Kidney capillary endothelial cell (primary cell): ENCODE measurements at regions not wholly inside any gene's neighbourhood (a gene's known extent, or its start where the extent isn't known, plus 50 kb on each side); places are given as distances from the start of the nearest gene placed in this dataset.

Experiments
- DNase-seq: peaks from one replicate; pipeline ENCODE4 v3.0.0-alpha.2; 2018; ENCODE audit warnings: low spot score

DNA sequence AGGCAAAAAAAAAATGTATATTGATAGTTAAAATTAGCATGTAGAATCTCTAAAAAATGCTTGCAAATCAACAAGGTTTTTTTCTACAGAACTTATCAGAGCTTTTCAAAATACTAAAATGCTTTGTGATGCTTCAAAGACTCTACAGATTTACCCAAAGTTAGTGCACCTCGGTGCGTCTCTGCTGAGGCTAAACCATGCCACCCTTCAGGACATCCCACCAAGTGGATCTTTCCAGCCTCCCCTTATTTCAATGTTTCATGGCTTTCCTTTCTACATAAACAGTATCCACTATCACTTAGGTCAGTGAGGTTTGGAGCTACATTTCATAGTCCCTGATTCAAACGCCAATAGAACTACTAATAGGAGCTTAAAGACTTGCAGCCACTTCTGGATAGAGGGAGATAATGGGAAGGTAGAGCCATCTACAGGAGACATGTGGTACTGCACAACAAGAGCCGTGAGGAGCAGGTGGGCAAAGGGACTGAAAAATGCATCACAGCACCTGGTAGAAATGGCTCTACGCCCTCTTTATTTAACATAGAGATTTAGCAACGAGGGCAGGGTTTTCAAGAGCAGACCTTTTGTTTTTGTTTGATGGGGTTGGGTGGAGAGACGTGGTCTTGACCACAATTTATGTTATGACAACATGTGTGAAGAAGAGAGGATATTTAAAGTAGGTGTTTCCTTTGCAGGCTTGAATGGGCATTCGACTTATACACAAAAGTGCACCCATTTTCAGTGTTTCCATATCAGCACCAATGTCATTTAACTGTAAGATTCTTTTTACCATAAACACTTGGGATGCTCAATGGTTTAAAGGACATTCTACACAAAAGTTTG is 56.1 kb upstream of the SLC35G4 start:
- peak; percentile 54 for DNase-seq

DNA sequence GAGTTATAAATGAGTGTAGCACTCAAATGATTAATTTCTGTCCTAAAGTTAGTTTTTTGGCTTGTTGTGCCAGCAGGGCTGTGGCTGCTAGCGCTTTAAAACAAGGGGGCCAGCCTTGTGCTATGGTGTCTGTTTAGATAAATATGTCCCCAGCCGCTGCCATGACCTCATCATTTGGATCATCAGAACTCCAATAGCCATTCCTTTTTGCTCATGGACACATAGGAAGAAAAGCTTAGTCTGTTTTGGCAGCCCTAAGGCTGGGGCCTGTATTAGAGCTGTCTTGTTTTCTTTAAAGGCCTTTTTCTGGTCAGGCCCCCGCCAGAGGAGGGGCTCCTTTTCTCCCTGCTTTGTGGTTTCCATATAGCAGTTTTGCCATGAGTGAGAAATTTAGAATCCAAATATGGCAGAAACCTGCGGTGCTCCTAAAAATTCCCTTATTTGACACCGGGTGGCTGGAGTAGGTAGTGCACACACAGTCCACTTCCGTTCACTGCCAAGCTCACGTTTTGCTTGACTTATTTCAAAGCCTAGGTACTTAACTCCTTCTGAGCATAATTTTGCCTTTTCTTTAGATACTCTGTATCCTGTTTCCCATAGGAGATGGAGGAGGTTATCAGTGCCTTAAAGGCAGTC is 60.4 kb upstream of the SLC35G4 start:
- no peak for DNase-seq

DNA sequence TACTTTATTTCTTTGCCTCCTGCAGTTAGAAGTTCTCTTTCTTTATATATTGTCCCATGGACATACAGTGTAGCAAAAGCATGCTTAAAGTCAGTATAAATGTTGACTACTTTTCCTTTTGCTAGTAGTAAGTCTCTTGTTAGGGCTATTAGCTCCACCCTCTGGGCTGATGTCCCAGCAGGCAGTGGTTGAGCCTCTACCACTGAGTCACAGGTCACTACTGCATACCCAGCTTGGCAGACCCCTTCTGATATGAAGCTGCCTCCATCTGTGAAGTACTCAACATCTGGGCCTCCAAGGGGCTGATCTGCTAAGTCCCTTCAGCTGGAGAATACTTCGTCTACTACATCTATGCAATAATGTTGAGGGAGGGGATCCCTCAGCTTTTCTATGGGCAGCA is 61.0 kb upstream of the SLC35G4 start:
- DNase-seq, result no peak

DNA sequence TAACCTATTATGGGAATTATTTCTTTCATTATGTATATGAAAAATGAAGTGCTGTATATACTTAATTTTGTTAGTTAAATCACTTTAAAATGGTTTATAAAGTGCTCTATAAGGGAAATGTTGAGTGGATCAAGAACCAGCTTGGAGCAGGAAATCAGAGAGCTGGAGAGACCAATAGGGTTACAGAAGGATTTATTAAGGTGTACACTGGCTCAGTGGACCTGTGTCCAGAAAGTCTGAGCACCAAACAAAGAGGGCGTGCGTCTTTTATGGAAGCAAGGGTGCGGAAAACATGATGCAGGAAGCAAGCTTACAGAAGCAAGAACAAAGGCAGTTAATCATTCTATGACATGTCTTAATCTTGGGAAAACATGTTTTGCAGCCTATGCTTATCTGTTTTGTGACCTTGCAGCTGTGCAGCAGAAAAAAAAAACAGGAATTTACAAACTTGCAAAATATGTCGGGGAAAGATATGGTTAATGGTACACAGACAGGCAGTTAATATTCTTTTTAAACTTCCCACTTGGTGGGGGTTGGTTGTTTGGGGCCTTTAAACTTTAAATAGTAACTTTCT is 65.2 kb upstream of the SLC35G4 start:
- no peak for DNase-seq

DNA sequence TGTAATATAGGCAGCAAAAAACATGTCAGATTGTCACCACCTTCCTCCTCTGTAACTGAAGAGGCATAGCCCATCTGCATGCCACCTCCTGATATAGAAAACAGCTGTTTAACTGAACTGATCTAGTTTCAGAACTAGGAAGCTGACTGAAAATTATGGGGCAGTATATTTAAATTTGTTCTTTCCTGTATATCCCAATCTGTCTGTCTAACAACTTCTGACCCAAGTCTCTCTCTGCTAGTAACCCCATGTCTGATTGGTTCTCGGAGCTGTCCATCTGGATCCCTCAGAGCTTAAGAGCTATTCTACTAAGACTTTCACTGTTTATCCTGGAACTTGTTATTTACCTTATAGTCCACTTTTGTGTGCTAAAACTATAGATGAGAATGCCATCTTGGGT is 68.2 kb upstream of the SLC35G4 start:
- DNase-seq, result no peak

DNA sequence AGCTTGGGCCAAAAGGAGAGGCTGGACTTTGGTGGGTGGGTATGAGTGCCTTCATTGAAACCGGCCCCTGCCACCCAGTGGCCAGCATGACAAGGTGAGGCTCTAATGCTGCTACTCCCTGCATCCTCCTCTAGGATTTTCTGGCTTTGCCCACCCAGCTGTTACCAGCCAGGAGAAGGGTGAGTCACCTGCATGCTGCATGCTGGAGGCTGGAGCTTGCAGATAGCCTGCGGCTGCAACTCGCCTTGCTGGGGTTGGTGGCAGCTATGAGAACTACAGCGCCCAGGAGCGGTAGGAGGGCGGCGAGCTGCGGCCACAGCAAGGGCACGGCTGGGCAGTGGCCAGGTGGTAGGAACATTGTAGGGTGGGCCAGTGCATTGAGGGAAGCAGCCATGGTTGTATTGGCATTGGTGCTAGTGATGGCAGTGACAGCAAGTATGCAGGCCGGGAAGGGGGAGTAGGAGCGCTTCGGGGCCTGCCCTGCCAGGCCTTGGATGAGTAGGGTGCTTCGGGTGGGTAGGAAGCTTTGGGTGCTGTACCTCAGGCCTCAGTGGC is 75.4 kb upstream of the SLC35G4 start:
- no peak for DNase-seq

DNA sequence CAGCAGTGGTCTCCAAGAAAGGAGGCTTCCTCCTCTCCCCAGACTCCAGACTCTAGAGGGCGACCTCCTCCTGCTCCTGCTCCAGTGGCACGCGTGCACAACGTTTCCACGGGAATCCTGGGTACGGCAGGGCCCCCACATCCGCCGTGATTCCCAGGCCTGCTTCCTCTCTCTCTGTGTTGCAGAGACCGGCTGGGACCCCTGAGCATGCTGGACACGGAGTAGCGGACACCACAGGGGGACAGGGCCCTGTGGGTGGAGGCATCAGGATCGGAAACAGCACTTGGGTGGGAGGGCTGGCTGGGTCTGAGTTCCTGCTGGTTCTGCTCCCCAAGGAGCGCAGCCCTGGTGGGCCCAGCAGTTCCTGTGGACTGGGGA is 75.9 kb upstream of the SLC35G4 start:
- no peak for DNase-seq

DNA sequence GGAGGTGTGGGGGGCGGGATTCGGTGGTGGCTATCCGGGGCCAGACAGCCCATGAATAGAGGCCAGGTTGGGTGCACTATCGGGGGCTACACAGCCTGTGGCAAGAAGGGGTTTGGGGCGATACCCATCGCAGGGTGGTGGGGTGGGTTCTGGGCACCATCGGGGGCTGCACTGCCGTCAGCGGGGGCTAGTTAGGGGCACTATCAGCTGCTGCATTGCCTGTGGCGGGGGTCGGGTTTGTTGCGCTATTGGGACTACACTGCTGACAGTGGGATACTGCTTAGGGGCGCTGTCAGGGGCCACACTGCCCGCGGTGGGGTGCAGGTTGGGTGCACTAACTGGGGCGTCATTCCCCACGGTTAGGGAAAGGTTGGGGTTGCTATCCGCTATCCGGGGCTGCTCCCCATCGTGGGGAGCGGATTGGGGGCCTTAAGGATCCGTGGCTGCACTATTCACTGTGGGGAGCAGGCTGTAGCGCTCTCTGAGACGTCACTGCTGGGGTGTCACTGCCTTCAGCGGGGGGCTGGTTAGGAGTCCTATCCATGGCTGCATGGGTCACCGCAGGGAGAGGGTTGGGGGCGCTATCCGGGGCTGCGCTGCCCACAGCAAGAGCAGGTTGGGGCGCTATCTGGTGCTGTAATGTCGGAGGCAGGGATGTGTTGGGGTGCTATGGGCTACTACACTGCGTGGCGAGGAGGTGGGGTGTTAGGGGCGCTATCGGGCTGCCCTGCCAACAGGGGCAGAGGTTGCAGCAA is 76.5 kb upstream of the SLC35G4 start:
- no peak for DNase-seq

DNA sequence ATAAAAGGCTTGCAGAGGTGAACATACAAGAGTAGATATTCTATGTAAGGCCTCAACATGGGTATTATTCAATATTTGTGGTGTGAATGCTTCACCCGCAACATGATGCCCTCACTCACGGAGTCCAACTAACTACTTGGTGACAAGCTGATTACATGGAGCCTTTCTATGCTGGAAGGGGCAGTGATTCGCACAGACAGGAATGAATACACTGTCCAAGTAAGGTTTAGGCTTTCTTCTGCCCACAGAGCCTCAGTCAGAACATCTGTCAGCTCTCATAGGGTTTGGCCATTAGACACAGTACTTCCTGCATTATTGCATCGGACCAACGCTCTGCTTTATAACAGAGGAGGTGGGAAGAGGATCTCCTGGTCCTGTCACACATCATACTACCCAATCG is 80.3 kb upstream of the SLC35G4 start:
- no peak for DNase-seq

DNA sequence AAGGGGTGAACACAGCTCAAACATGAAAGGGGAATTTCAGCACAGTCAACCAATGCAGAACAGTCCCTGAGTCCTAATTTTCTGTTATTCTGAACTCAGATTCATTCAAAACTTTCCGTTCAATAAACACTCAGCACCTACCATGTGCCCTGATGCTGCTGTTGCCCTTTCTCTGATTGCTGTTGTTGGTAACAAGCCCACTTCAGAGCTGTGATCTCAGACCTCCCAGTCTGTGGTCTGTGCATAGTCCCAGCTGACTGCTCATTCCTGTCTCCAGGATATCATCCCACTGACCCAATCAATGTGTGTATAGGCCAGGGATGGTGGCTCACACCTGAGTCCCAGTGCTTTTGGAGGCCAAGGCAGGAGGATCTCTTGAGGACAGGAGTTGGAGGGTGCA is 82.7 kb upstream of the SLC35G4 start:
- no peak for DNase-seq

DNA sequence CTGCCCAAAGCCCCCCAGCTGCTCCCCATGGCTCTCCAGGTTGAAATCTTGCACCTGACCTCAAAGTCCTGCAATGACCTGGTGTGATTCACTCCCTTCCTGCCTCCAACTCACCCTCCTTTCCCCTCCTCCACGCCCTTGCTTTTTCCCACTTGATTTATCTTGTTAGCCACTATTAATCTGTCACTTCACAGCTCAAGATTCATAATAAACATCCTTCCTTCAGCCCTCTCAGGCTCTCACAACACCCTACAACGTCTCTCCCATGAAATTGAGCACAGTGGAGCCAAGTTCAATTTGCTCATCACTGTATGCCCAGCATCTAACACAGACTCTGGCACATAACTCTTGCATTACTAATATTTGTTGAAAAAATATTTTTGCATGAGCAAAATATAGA is 85.6 kb upstream of the SLC35G4 start:
- DNase-seq, result no peak

DNA sequence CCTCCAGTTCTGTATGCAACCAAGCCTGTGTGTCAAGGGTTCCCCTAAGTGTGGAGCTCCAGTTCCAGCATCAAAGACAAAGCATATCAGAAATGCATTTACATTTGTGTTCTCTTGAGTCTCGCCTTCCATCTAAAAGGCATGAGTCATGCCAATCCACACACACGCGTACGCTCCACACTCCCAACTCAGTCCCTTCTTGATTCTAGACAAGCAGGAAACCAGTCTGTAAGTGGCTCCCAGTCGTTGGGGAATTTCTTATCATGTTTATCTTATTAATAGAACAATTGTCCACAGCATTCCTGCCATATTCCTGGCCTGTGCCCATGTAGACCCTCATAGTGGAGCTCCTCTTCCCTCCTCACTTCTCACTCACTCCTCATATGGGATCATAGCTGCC is 86.4 kb upstream of the SLC35G4 start:
- no peak for DNase-seq

DNA sequence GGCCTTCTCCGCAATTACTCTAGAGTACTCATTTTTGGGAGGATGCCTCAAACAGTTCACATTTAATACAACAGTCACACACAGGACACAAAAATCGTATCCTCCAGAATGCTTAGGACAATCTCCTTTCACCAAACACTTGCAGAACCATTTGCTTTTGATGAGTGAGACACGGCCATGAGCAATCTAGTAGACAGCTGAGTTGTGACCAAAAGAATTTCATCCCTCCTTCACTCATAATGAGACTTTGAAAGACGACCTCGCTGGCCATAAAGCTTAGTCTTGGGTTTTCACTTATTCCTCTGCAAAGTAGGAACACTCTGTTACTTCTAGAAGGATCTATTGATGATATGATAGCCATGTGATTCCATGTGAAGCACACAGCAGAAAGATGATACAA is 87.5 kb upstream of the SLC35G4 start:
- no peak for DNase-seq

DNA sequence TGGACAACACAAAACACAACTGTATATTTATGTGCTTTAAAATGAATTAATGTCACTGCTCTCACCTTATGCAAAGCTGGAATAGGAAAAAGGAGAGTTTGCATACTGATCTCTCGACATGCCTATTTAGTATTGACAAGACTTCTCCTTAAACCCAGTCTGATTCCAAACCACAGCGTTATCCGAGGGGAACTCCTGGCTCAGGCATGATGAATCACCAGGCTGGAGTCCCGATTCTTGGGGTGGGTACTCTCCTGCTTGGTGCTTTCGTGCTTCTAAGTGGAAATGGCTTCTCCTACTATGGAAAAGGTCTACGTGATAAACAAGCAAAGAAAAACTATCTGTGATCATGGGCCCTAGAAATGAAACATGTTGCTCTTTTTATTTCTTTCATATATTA is 88.9 kb upstream of the SLC35G4 start:
- DNase-seq, result no peak

DNA sequence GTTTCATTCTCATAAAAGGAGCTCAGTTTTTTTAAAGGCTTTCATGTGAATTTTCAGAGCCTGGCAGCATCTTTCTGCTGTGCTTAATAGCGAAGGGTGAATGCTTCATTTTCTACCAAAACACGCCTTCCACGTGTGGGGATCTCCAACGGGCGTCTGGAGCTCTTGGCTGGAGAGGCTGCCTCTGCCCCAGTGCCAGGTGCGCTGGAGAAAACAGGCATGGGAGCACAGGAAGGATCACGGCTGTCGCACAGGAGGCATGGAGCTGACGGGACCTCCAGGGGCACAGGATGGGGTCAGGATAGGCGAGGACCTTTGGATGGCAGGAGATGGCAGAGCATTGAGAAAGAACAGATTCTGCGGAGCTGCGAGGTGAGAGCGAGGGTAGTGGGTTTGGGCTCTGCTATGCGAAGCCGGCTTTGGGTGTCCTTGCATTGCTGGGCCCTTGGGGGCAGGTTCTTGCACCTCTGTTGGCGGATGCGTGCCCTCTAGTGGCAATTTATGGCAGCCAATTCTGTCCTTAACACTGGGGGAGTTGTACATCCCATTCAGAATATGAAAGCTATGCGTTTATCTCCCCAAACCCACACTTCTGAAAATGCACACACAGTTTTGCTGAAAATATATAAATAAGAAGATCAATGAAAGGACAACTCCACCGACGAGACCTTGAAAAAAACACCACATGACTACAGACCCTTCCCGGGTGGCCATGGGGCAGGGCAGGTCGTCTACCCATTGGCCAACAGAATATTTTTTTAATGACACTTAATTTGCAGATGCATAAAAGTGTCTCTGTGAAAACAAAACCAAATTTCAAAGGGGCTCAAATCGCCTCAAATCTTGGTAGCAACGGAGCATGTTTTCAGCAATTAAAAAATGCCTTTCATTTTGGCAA is 90.4 kb upstream of the SLC35G4 start:
- DNase-seq, result peak; percentile 47

DNA sequence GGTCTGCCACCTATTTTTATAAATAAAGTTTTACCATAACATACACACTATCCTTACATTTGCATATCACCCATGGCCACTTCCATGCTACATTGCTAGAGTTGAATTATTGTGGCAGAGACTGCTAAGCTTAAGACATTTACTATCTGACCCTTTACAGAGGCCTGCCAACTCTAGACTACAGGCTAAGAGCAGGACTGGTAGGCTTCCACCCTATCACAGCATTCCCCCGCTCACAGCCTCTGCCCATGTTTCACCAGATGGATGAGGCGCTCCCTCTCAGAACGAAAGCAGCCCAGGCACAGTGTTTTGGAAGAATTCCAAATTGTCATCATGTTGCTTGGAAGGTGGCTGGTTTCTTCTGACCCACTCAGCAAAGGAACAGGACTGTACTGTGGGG is 91.7 kb upstream of the SLC35G4 start:
- no peak for DNase-seq

DNA sequence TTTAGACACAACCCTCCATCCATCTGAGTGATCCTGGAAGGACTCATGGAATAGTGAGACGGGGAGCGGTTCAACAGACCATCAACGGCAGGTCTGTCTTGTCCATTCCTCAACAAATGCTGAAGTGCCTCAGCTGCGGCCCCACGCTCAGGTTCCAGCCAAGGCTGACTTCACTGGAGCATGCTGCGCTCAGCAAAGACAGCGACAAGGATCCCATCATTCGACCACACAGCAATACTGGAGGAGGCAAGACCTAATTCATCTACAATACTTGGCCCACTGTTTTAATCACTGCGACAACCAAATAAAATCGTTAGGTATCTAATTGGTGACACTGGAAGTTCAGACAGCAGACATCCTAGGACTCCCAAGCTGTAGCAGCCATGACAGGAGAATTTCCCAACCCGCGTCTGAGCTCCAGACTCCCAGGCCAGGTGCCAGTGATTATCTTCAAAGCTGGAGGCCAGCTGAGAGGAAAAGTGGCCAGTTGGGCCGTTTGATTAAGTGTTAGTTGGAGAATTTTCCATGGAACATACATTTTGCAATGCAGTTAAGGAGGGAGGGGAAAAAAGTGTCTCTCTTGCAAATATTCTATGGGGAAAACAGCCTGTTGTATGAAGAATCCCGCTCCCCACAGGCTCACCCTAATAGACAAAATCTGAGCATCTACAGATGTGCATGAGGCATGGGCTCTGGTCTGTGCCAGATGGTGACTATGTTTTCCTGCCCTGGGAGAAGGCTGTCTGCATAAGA is 92.5 kb upstream of the SLC35G4 start:
- DNase-seq, result no peak

DNA sequence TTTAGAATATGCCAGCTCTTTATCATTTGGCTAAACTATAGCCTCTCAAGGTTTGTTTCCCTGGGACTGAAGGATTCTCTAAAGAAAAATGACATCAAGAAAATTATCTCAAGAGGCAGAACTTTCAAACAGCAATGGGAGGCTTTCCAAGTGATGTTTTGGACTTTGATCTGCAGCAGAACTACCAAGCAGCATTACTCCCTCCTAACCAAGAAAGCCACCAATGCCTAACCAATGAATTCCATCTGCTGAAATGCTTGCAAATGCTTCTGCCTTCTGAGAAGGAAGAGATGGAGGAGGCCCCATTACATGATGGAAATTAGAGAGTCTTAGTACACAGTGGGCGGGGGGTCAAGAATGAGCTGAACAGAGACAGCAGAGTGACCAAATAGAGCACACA is 95.1 kb upstream of the SLC35G4 start:
- no peak for DNase-seq

DNA sequence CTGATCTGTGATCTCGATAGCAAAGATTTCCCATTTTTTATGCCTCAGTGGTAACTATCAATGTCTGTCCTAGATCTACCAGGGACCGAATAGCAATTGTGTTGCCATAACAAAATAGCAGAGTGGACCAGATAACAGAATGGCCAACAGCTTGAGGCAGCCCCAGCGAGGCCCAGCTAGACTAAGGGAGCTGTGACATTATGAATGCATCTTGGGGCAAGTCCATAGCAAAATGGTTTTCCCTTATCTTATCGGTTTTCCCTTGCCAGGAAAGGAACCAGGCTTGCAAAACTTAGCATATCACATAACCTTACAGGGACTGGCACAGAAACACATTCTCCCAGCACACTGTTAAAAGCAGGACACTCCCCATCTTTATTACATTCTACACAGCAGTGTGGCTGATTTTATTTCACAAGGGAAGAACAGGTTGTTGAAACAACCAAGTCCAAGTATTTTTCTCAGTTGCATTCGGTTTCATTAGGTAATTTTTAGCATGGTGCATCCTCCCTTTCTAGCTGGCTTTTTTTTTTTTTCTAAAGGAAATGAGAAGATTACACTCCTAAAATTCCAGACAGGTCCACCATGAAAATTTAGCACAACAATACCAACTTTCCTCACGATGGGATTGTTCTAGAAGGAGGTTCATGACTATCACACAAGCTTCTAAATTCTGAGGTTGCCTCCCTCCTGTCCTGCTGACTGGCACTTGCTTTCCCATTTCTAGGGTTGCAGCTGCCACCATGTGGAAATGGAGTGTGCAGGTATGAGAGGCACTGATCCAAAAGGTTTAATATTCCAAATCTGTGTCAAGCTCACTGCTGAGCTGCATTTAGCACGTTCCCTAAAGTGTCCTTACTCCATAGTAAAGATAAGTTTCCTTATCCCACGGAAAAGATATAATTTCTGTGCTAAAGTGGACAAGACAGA is 97.0 kb upstream of the SLC35G4 start:
- no peak for DNase-seq
